Adipocyte (in vitro differentiated cells): ENCODE measurements at regions not wholly inside any gene's neighbourhood (a gene's known extent, or its start where the extent isn't known, plus 50 kb on each side); places are given as distances from the start of the nearest gene placed in this dataset.
A peak's percentile ranks its signal among the peaks of the same experiment; 100 is the strongest.

Experiments used
- DNase-seq: peaks from one replicate; pipeline ENCODE4 v3.0.0-alpha.2; 2015; ENCODE audit warnings: low read depth
- H3K27me3 ChIP-seq: replicated peaks from 2 replicates; pipeline ENCODE4 v1.7.0; 2013; ENCODE audit warnings: mild to moderate bottlenecking, low read length, moderate library complexity; ENCODE audit not compliant: control insufficient read depth, insufficient read depth
- H3K36me3 ChIP-seq: 2 replicates; pipeline ENCODE4 v1.7.0; 2013; ENCODE audit warnings: low read length, mild to moderate bottlenecking, moderate library complexity; ENCODE audit not compliant: control insufficient read depth, insufficient read depth, severe bottlenecking
- H3K4me1 ChIP-seq: 2 replicates; pipeline ENCODE4 v1.7.0; 2013; ENCODE audit warnings: mild to moderate bottlenecking, low read length, moderate library complexity; ENCODE audit not compliant: control insufficient read depth, insufficient read depth
- H3K4me3 ChIP-seq: 2 replicates; pipeline ENCODE4 v1.7.0; 2013; ENCODE audit warnings: mild to moderate bottlenecking, low read length, moderate library complexity
- H3K9ac ChIP-seq: 2 replicates; pipeline ENCODE4 v1.7.0; 2013; ENCODE audit warnings: mild to moderate bottlenecking, low read length, moderate library complexity
- H3K9me3 ChIP-seq: 2 replicates; pipeline ENCODE4 v1.7.0; 2013; ENCODE audit warnings: mild to moderate bottlenecking, low read length, moderate library complexity; ENCODE audit not compliant: control insufficient read depth

DNA sequence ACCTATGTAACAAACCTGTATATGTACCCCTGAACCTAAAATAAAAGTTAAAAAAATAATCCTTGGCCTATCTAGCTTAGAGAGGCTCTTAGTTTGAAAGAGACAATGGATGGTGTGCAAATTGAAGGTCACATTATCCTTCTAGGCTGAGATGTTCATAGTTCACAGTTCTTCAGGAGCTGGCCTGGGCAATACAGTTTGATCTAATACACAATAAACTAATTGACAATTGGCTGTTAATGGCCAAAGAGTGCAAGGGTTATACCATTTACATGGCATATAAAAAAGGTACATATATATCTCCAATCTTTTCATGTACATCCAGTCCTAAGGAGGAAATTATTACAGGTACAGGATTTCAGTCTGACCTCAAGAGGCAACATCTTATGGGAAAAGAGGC is 117.4 kb upstream of the NEDD9 start:
- DNase-seq, result no peak
- H3K9me3 ChIP-seq, result no peaks in the 10 kb centered on the region
- no peak overlapping the region for H3K4me3 ChIP-seq
- H3K27me3 ChIP-seq, result peaks cover 6% of the 10 kb centered on the region
- no peak overlapping the region for H3K9ac ChIP-seq
- H3K4me1 ChIP-seq, result peaks cover 4% of the 10 kb centered on the region
- no peaks in the 10 kb centered on the region for H3K36me3 ChIP-seq

DNA sequence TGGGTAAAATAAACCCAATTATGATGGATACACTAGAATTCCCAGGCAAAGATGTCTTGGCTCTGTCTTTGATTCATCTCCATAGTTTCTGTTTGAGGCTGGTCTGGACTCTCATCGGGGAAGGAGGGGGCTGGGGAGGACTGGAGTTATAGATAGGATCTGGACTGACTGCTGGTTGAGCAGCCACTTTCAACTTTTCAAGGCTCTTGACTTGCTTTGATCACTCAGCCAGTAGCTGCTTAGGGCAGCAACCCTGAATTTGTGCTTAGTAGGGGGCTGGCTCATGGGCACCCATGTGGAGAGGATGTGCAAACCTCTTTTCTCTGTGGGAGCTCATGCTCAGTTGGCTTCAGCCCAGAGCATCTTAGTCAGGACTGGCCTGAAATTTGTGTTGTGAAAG is 114.0 kb upstream of the NEDD9 start:
- Histone ChIP-seq H3K36me3 (no peaks in the 10 kb centered on the region), H3K4me1 (peaks cover 4% of the 10 kb centered on the region), H3K4me3 (no peak overlapping the region), H3K9ac (no peak overlapping the region), H3K9me3 (no peaks in the 10 kb centered on the region), H3K27me3 (peaks cover 6% of the 10 kb centered on the region)
- DNase-seq, result no peak

DNA sequence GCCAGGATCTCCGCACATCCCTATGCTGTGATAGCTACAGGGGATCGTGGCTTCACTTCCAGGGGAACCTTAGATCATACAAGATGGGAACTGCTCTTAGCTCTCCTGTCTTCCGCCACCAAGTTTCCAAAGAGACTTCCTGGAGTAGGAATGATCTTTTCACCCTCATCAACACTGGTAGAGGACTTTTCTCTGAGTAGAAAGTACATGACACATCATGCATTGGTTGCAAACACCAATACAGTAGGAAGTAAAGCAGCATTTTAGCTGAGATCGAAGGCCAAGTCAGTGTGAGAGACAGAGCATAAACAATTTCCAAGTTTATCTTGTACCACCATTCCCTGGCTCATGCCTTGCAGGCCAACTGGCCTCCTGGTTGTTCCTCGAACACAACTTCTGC is 113.1 kb upstream of the NEDD9 start:
- peaks cover 2% of the 10 kb centered on the region for H3K4me1 ChIP-seq
- no peaks in the 10 kb centered on the region for H3K36me3 ChIP-seq
- peaks cover 6% of the 10 kb centered on the region for H3K27me3 ChIP-seq
- no peak overlapping the region for H3K9ac ChIP-seq
- no peaks in the 10 kb centered on the region for H3K9me3 ChIP-seq
- no peak for DNase-seq
- H3K4me3 ChIP-seq, result no peak overlapping the region

DNA sequence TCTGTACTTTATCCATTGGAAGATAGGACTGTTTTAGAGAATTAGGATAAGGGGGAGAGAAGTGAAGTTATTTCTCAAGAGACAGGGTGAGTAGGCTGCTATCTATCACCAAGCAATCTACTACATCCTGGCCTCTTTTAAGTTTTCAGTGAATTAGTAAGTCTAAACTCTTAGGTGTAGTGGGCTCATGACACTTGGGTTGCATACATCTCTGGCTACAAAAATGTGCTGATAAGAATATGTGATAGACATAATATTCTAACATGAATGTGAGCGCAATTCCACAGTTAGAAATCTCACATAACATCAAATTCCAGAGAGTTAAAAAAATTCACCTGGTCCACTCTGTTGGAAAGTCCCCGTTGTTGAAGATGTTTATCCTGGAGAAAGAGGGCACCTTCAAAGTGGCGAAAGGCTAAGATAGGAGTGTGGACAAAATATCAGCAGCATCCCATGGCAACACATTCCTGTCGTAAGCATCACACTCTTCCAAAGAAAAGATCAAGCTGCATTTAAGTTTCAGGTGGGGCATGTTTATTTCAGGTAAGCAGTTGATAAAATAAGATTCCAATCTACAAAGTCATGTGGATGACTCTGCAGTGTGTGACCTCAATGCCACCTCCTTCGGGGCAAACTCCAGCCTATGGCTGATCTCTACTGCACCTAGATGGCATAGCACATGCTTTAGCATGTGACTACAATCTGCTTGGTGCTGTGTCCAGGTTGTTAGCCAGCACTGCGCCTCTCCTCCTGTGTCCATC is 111.7 kb upstream of the NEDD9 start:
- Histone ChIP-seq H3K4me1 (no peaks in the 10 kb centered on the region), H3K9ac (no peak overlapping the region), H3K4me3 (no peak overlapping the region), H3K27me3 (peaks cover 6% of the 10 kb centered on the region), H3K9me3 (no peaks in the 10 kb centered on the region), H3K36me3 (no peaks in the 10 kb centered on the region)
- no peak for DNase-seq

DNA sequence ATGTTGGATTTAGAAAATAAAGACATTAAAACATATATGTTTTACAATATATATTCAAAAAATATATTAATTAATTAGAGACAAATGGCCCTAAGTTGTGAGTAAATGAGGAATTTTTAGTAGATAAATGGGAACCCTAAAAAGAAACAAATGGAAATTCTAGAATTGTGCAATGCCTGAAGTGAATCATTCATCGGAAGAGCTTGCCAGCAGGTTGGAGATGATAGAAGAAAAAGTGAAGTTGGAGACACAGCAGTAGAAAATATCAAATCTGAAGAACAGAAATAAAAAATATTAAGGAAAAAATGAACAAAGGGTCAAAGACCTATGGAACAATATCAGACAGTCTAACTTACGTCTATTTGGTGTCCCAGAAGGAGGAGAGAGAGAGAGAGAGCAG is 109.4 kb upstream of the NEDD9 start:
- Histone ChIP-seq H3K4me1 (no peaks in the 10 kb centered on the region), H3K27me3 (peaks cover 6% of the 10 kb centered on the region), H3K9ac (no peak overlapping the region), H3K9me3 (no peaks in the 10 kb centered on the region), H3K4me3 (no peak overlapping the region), H3K36me3 (no peaks in the 10 kb centered on the region)
- DNase-seq, result peak; percentile 56

DNA sequence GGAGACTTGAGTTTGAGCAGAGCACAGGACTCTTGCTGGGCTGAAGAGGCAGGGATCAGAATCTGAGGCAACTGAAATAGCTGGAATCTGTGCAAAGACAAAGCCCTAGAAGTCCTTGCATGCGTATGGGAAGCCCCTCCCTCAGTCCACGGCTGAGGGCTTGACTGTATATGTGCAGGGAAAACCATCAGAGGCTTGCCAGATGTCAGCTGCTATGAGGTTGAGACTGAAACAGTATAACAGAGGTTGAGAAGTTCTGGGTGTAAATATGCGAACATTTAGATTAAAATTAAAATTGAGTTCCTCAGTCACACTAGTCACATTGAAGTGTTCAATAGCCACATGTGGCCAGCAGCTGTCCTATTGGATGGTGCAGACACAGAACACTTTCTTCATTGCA is 108.8 kb upstream of the NEDD9 start:
- no peaks in the 10 kb centered on the region for H3K36me3 ChIP-seq
- H3K4me1 ChIP-seq, result no peaks in the 10 kb centered on the region
- no peak overlapping the region for H3K9ac ChIP-seq
- peaks cover 6% of the 10 kb centered on the region for H3K27me3 ChIP-seq
- no peak for DNase-seq
- H3K4me3 ChIP-seq, result no peak overlapping the region
- no peaks in the 10 kb centered on the region for H3K9me3 ChIP-seq

DNA sequence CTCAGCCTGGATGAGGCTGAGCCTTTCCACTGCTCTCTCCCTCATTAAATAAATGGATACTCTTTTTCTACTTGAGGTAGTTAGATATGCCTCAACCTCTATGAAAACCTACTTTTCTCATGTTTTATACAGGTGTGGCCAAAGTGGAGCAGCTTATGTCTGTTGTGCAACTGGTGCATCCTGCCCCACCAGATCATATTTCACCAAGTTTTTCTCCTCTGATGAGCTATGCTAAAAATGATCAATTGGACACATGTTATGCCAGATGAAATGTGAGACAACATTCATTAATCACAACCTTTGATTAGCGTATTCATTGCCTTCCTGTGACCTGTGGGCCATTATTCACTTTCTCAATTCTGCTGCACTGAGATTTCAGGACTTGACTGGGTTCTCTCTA is 106.9 kb upstream of the NEDD9 start:
- H3K4me1 ChIP-seq, result no peaks in the 10 kb centered on the region
- H3K9me3 ChIP-seq, result no peaks in the 10 kb centered on the region
- no peaks in the 10 kb centered on the region for H3K27me3 ChIP-seq
- no peak overlapping the region for H3K9ac ChIP-seq
- no peak for DNase-seq
- no peaks in the 10 kb centered on the region for H3K36me3 ChIP-seq
- no peak overlapping the region for H3K4me3 ChIP-seq

DNA sequence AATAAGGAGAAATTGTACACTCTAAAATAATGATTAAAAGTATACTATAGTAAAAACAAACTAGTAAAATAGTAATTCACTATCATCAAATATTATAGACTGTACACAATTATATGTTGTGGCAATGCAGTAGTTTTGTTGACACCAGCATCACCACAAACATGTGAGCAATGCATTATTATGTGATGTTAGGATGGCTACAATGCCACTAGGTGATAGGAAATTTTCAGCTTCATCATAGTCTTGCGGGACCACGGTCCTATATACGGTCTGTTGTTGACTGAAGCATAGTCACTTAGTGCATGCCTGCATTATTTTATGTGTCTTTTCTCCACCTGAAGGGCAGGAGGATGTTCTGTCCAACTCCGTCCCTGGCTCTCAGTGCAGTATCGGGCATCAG is 104.8 kb upstream of the NEDD9 start:
- Histone ChIP-seq H3K36me3 (no peaks in the 10 kb centered on the region), H3K9me3 (no peaks in the 10 kb centered on the region), H3K9ac (no peak overlapping the region), H3K4me3 (no peak overlapping the region), H3K27me3 (no peaks in the 10 kb centered on the region), H3K4me1 (no peaks in the 10 kb centered on the region)
- DNase-seq, result no peak

DNA sequence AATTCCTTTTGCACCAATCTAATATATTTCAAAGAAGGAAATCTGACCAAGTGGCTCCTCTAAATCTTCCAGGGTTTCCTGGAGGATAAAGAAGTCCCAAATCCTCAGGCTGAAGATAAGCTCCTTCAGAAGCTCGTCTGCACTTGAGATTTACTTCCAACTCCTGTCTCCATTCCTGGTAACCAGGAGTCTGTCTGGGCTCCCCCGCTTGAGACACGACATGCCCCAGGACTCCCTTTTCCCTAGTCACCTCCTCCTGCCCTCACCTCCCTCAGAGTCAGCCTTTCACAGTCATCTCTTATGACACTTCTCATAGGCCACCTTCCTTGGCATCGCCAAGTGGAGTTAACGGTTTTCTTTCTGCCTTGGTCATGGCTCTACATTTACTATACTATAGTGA is 103.4 kb upstream of the NEDD9 start:
- no peaks in the 10 kb centered on the region for H3K4me1 ChIP-seq
- no peak overlapping the region for H3K9ac ChIP-seq
- no peaks in the 10 kb centered on the region for H3K9me3 ChIP-seq
- H3K27me3 ChIP-seq, result no peaks in the 10 kb centered on the region
- H3K4me3 ChIP-seq, result no peak overlapping the region
- no peak for DNase-seq
- H3K36me3 ChIP-seq, result no peaks in the 10 kb centered on the region

DNA sequence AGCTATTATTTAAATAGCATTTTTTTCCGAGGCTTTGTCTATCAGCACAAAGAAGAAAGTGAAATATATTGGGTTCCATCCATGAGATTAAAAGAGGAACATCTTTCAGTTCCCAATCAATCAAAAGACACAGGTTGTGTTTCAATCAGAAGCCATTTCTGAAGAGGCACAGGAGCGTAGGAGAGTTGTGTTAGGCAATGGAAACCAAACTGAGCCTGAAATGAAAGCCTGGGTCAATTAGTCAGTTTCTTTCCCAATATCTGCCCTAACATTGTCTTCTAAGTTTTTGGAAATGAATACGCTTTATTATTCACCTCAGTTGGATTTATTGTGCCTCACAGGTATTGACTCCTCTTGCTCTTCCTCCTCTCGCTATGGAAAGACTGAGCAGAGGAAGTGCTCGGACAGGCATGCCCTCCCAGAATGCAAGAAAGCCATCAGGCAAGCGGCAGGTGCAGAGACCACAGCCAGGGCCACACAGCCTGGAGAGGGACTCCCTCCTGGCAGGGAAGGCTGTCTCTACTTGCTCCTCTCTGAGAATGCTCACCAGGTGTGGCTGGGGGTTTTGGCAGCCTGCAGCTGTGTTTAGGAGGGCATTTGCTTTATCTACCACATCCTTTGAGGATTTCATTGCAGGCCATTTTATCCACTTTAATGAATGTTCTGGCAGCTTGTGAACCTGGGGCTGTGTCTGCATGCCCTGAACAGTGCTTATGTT is 100.8 kb upstream of the NEDD9 start:
- DNase-seq, result no peak

DNA sequence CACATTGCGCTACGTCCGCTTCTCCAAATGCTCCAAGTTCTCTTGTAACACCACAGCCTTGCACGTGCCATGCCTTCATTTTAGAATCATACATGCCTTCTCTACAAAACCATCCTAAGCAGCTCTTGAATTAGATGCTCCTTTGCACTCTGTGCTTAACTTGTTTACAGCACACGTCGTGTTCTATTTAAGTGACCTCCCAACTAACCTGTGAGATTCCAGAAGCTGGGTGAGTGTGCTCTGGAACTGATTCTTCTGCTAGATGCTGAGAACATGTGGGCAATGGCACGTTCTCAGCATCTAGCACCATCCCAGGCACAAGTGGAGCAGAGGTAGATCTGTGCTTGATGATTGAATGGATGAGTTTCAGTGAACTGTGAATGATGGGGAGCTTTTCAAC is 100.0 kb upstream of the NEDD9 start:
- H3K4me1 ChIP-seq, result peaks cover 20% of the 10 kb centered on the region
- H3K36me3 ChIP-seq, result no peaks in the 10 kb centered on the region
- H3K27me3 ChIP-seq, result no peaks in the 10 kb centered on the region
- DNase-seq, result no peak
- no peaks in the 10 kb centered on the region for H3K9me3 ChIP-seq
- H3K4me3 ChIP-seq, result no peak overlapping the region
- H3K9ac ChIP-seq, result no peak overlapping the region

More for the DNA sequence above, 100.8 kb upstream of the NEDD9 start:
- H3K4me3 ChIP-seq, result no peak overlapping the region
- no peaks in the 10 kb centered on the region for H3K9me3 ChIP-seq
- peaks cover 13% of the 10 kb centered on the region for H3K4me1 ChIP-seq
- no peaks in the 10 kb centered on the region for H3K36me3 ChIP-seq
- H3K9ac ChIP-seq, result no peak overlapping the region
- no peaks in the 10 kb centered on the region for H3K27me3 ChIP-seq
